ENCODE measurements at regions not wholly inside any gene's neighbourhood (a gene's known extent, or its start where the extent isn't known, plus 50 kb on each side); places are given as distances from the start of the nearest gene placed in this dataset.

GRCh38 chr16:58855291-58855863 lies 121.3 kb upstream of the GOT2 start:
- Histone ChIP-seq H3K79me2 (ENCODE audit: insufficient read depth, low read length) (no peaks in the 10 kb centered on the region), H3F3A (ENCODE audit: insufficient read depth) (no peaks in the 10 kb centered on the region), H3K27ac (ENCODE audit: low read depth, low read length) (no peak overlapping the region), H3K4me3 (ENCODE audit: insufficient read depth, low read length, poor library complexity, severe bottlenecking) (no peak overlapping the region), H3K27me3 (ENCODE audit: low read length) (no peaks in the 10 kb centered on the region), H3K9ac (ENCODE audit: low read length) (no peak overlapping the region), H3K9me3 (ENCODE audit: insufficient read depth, low read length) (no peaks in the 10 kb centered on the region), H4K20me1 (ENCODE audit: low read depth, low read length) (no peaks in the 10 kb centered on the region), H3K9me2 (replicated peaks; ENCODE audit: insufficient read depth, low read length) (no peaks in the 10 kb centered on the region), H2AFZ (ENCODE audit: low read depth, low read length, severe bottlenecking) (no peak overlapping the region), H3K4me2 (ENCODE audit: low read depth, low read length, poor library complexity, severe bottlenecking) (no peak overlapping the region), H3K36me3 (ENCODE audit: low read length) (no peaks in the 10 kb centered on the region)
- TF ChIP-seq EZH2phosphoT487 (conservative IDR thresholded peaks at IDR 0.05; ENCODE audit: low read length) (no peak), CTCF (IDR thresholded peaks at IDR 0.05; ENCODE audit: insufficient read depth, low read length, poor library complexity, severe bottlenecking) (no peak)

DNA sequence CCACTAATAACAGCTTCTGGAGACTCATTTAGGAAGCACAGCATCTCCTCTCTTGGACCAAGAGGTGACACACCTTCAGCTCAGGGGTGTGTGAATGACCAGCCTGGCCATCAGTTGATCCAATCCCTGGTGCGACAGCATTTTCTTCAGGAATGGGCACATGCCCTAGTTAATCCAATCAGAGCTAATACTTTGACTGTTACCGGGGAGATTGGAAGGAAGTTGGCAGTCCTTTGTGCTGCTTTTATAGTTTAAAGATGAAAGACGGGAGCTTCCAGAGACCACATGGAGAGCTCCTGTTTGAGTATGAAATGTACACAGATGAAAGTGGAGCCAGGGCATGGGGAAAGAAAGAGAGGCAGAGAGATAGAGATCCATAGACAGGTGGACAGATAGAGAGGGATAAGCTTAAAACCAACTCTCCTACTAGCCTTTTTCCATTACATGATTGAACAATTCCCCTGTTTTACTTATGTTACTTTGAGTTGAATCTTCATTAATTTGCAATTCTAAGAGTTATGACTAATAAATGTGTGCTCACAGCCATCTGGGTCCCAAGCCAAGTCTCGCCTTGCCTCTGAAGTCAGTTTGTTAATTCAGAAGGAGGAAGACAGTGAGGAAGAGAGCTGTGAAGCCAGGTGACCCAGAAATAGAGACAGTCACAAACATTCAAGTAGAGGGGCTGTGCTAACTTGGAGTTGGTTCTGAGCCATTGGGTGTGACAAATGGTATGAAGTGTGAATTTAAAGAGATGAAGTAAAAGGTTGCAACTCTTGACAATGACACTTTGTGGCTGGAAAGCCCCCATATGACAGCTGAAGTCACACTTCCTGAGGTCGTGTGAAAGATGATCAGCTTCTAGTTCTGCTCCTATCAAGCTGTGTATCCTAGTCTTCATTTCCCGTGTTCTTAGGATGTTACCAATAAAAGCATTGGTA lies 120.0 kb upstream of the GOT2 start:
- no peaks in the 10 kb centered on the region for H4K20me1 ChIP-seq (ENCODE audit: low read depth, low read length)
- TF ChIP-seq EZH2phosphoT487 (conservative IDR thresholded peaks at IDR 0.05; ENCODE audit: low read length) (no peak), CTCF (IDR thresholded peaks at IDR 0.05; ENCODE audit: insufficient read depth, low read length, poor library complexity, severe bottlenecking) (no peak)
- no peaks in the 10 kb centered on the region for H3K79me2 ChIP-seq (ENCODE audit: insufficient read depth, low read length)
- H3K27ac ChIP-seq (ENCODE audit: low read depth, low read length) = no peak overlapping the region
- H3F3A ChIP-seq (ENCODE audit: insufficient read depth) = no peaks in the 10 kb centered on the region
- no peaks in the 10 kb centered on the region for H3K9me3 ChIP-seq (ENCODE audit: insufficient read depth, low read length)
- no peak overlapping the region for H3K4me3 ChIP-seq (ENCODE audit: insufficient read depth, low read length, poor library complexity, severe bottlenecking)
- H3K4me2 ChIP-seq (ENCODE audit: low read depth, low read length, poor library complexity, severe bottlenecking) = no peak overlapping the region
- no peaks in the 10 kb centered on the region for H3K27me3 ChIP-seq (ENCODE audit: low read length)
- H2AFZ ChIP-seq (ENCODE audit: low read depth, low read length, severe bottlenecking) = no peak overlapping the region
- H3K36me3 ChIP-seq (ENCODE audit: low read length) = no peaks in the 10 kb centered on the region
- no peaks in the 10 kb centered on the region for H3K9me2 ChIP-seq (replicated peaks; ENCODE audit: insufficient read depth, low read length)
- no peak overlapping the region for H3K9ac ChIP-seq (ENCODE audit: low read length)

- Histone ChIP-seq H3K79me2 (ENCODE audit: insufficient read depth, low read length) (no peaks in the 10 kb centered on the region), H3K27ac (ENCODE audit: low read depth, low read length) (no peak overlapping the region), H3K9me2 (replicated peaks; ENCODE audit: insufficient read depth, low read length) (no peaks in the 10 kb centered on the region), H4K20me1 (ENCODE audit: low read depth, low read length) (no peaks in the 10 kb centered on the region), H3K9me3 (ENCODE audit: insufficient read depth, low read length) (no peaks in the 10 kb centered on the region), H2AFZ (ENCODE audit: low read depth, low read length, severe bottlenecking) (no peak overlapping the region), H3K4me2 (ENCODE audit: low read depth, low read length, poor library complexity, severe bottlenecking) (no peak overlapping the region), H3K27me3 (ENCODE audit: low read length) (no peaks in the 10 kb centered on the region), H3F3A (ENCODE audit: insufficient read depth) (no peaks in the 10 kb centered on the region), H3K4me3 (ENCODE audit: insufficient read depth, low read length, poor library complexity, severe bottlenecking) (no peak overlapping the region), H3K36me3 (ENCODE audit: low read length) (no peaks in the 10 kb centered on the region), H3K9ac (ENCODE audit: low read length) (no peak overlapping the region)
- TF ChIP-seq CTCF (IDR thresholded peaks at IDR 0.05; ENCODE audit: insufficient read depth, low read length, poor library complexity, severe bottlenecking) = no peak
- TF ChIP-seq EZH2phosphoT487 (conservative IDR thresholded peaks at IDR 0.05; ENCODE audit: low read length) = no peak
Observed at GRCh38 chr16:58850678-58851020, 116.5 kb upstream of the GOT2 start.

Measured in SU-DHL-6 (cell line).